Keratinocyte (primary cell): ENCODE measurements at regions not wholly inside any gene's neighbourhood (a gene's known extent, or its start where the extent isn't known, plus 50 kb on each side); places are given as distances from the start of the nearest gene placed in this dataset.

Source experiments
- DNase-seq: peaks from one replicate; pipeline ENCODE4 v3.0.0-alpha.2; 2011; ENCODE audit warnings: low read depth, missing footprints, low spot score
- FAIRE-seq: peaks from 2 replicates; lab custom pipeline; 2011; peaks lifted over from hg19 to GRCh38; lab: Jason Lieb, UNC
- H2AFZ ChIP-seq: 2 replicates; pipeline ENCODE4 v1.6.0; 2012; ENCODE audit warnings: low read length, control low read depth, inconsistent platforms; ENCODE audit not compliant: control insufficient read depth
- H3K27ac ChIP-seq: 2 replicates; pipeline ENCODE4 v1.5.1; 2011; ENCODE audit warnings: low read length; ENCODE audit not compliant: control insufficient read depth, insufficient read depth
- H3K27me3 ChIP-seq: 3 replicates; pipeline ENCODE4 v1.6.0; 2011; ENCODE audit warnings: low read length; ENCODE audit not compliant: control insufficient read depth, insufficient read depth; ENCODE audit errors: extremely low read depth
- H3K36me3 ChIP-seq, 2 experiments: 2 replicates in 1 of 2; 3 replicates in 1 of 2; pipeline ENCODE4 v1.5.1; 2011; ENCODE audit warnings: low read length in 2 of 2, mild to moderate bottlenecking in 1 of 2; ENCODE audit not compliant: control insufficient read depth in 2 of 2, insufficient read depth in 2 of 2; ENCODE audit errors: extremely low read depth in 1 of 2
- H3K4me1 ChIP-seq: 3 replicates; pipeline ENCODE4 v1.5.1; 2011; ENCODE audit warnings: low read length; ENCODE audit not compliant: control insufficient read depth, insufficient read depth; ENCODE audit errors: extremely low read depth
- H3K4me2 ChIP-seq: 3 replicates; pipeline ENCODE4 v1.6.0; 2011; ENCODE audit warnings: low read depth, low read length; ENCODE audit not compliant: control insufficient read depth, insufficient read depth; ENCODE audit errors: extremely low read depth
- H3K4me3 ChIP-seq, 3 experiments: fragments of 200-600 bp in 1 of 3; sonication (generic) in 1 of 3; 2 replicates in 2 of 3; 3 replicates in 1 of 3; pipeline ENCODE4 v1.5.1; 2011 to 2016; ENCODE audit warnings: low read length in 3 of 3, mild to moderate bottlenecking in 3 of 3, control low read depth in 2 of 3, inconsistent platforms in 1 of 3, low read depth in 1 of 3, mixed read lengths in 1 of 3, mixed run types in 1 of 3, moderate library complexity in 1 of 3; ENCODE audit not compliant: control insufficient read depth in 2 of 3, insufficient read depth in 2 of 3; ENCODE audit errors: extremely low read depth in 1 of 3
- H3K79me2 ChIP-seq: 2 replicates; pipeline ENCODE4 v1.6.0; 2012; ENCODE audit warnings: low read length; ENCODE audit not compliant: control insufficient read depth, insufficient read depth
- H3K9ac ChIP-seq: 3 replicates; pipeline ENCODE4 v1.6.0; 2011; ENCODE audit warnings: low read length; ENCODE audit not compliant: control insufficient read depth, insufficient read depth; ENCODE audit errors: extremely low read depth
- H3K9me1 ChIP-seq: 3 replicates; pipeline ENCODE4 v1.6.0; 2011; ENCODE audit warnings: low read length; ENCODE audit not compliant: control insufficient read depth, insufficient read depth; ENCODE audit errors: extremely low read depth
- H3K9me3 ChIP-seq: 2 replicates; pipeline ENCODE4 v1.5.1; 2012; ENCODE audit warnings: low read depth, low read length; ENCODE audit not compliant: control insufficient read depth
- H4K20me1 ChIP-seq: 3 replicates; pipeline ENCODE4 v1.6.0; 2011; ENCODE audit warnings: low read length; ENCODE audit not compliant: control insufficient read depth, insufficient read depth; ENCODE audit errors: extremely low read depth
- CTCF ChIP-seq, 3 experiments: IDR thresholded peaks in 1 of 3; conservative IDR thresholded peaks in 1 of 3; optimal IDR thresholded peaks in 1 of 3; 2 replicates in 2 of 3; 3 replicates in 1 of 3; pipeline versions ENCODE3 to v1.5.1; 2011; ENCODE audit warnings: low read length in 3 of 3, mild to moderate bottlenecking in 3 of 3, moderate library complexity in 2 of 3, control low read depth in 1 of 3, inconsistent platforms in 1 of 3; ENCODE audit not compliant: insufficient read depth in 2 of 3; ENCODE audit errors: extremely low read depth in 1 of 3
- EZH2 ChIP-seq: IDR thresholded peaks from one replicate; pipeline ENCODE4 v1.6.1; 2012; ENCODE audit warnings: inconsistent platforms, mild to moderate bottlenecking, low read length, moderate library complexity
- dilution Hi-C: fragments of 300-500 bp; cut with MboI; formaldehyde crosslinking; loops from one replicate; pipeline ENCODE4 v1.7.0; 2020; ENCODE audit warnings: low sequenced_read_pairs; ENCODE audit not compliant: extremely low pct_ligation_motif_present

- Histone ChIP-seq H3K9me1 (no peaks in the 10 kb centered on the region), H3K9me3 (no peaks in the 10 kb centered on the region), H3K4me3 (no peak overlapping the region), H3K9ac (no peak overlapping the region), H3K4me1 (no peaks in the 10 kb centered on the region), H3K27ac (no peak overlapping the region), H3K79me2 (no peaks in the 10 kb centered on the region), H3K36me3 (no peaks in the 10 kb centered on the region), H2AFZ (no peak overlapping the region), H3K27me3 (peaks cover 7% of the 10 kb centered on the region), H4K20me1 (no peaks in the 10 kb centered on the region), H3K4me2 (no peak overlapping the region)
- no peak for FAIRE-seq
- dilution Hi-C loops, result no loop called here
- no peak for TF ChIP-seq CTCF (optimal IDR thresholded peaks at IDR 0.05 in 1 of 3, IDR thresholded peaks at IDR 0.05 in 1 of 3, conservative IDR thresholded peaks at IDR 0.05 in 1 of 3; ENCODE audit: extremely low read depth in 1 of 3, insufficient read depth in 2 of 3, low read length in 3 of 3)
- TF ChIP-seq EZH2, result no peak
- DNase-seq, result no peak
These were observed 238.7 kb downstream of the TFCP2L1 start for GRCh38 chr2:121046335-121046734.

DNA sequence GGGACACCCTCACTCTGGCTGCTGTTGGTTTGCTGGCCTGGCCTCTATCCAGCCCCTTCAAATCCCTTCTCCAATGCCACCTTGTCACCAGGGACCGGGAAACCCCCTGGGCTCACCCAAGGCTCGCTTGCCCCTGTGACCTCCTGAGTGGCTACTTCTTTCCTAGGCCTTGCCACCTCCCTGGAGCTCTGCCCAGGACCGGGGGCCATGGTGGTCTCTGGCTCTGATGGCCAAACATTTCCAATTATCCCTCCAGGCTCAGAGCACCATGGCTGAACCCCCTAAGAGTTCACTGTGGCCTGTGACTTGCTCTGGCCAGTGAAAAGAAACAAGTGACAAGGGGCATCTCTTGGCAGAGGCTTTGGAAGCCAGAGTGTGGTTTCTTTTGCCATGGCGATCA lies 237.6 kb downstream of the TFCP2L1 start:
- H3K79me2 ChIP-seq, result no peaks in the 10 kb centered on the region
- H3K4me2 ChIP-seq, result no peak overlapping the region
- TF ChIP-seq EZH2 (no peak), CTCF (optimal IDR thresholded peaks at IDR 0.05 in 1 of 3, IDR thresholded peaks at IDR 0.05 in 1 of 3, conservative IDR thresholded peaks at IDR 0.05 in 1 of 3; ENCODE audit: extremely low read depth in 1 of 3, insufficient read depth in 2 of 3, low read length in 3 of 3) (no peak)
- no peak overlapping the region for H3K27ac ChIP-seq
- no peak for FAIRE-seq
- H3K4me3 ChIP-seq, result no peak overlapping the region
- H3K9me3 ChIP-seq, result no peaks in the 10 kb centered on the region
- H4K20me1 ChIP-seq, result no peaks in the 10 kb centered on the region
- no peaks in the 10 kb centered on the region for H3K4me1 ChIP-seq
- dilution Hi-C loops, result no loop called here
- H2AFZ ChIP-seq, result no peak overlapping the region
- DNase-seq, result no peak
- H3K9ac ChIP-seq, result no peak overlapping the region
- H3K27me3 ChIP-seq, result peaks cover 7% of the 10 kb centered on the region
- no peaks in the 10 kb centered on the region for H3K9me1 ChIP-seq
- no peaks in the 10 kb centered on the region for H3K36me3 ChIP-seq
